ENCODE measurements at regions not wholly inside any gene's neighbourhood (a gene's known extent, or its start where the extent isn't known, plus 50 kb on each side); places are given as distances from the start of the nearest gene placed in this dataset.

DNA sequence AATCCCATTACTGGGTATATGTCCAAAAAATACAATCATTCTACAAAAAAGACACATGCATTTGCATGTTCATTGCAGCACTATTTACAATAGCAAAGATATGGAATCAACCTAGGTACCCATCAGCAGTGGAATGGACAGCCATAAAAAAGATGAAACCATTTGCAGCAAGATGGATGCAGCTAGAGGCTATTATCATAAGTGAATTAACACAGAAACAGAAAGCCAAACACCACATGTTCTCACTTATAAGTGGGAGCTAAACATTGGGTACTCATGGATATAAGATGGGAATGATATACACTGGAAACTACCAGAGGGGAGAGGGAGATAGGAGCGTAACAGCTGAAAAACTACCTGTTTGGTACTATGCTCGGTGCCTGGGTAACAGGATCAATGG is 154.0 kb downstream of the TMEM26 start:
- Histone ChIP-seq H3K4me1 (ENCODE audit: control insufficient read depth in 2 of 2, insufficient read depth in 2 of 2, low read length in 1 of 2) (no peaks in the 10 kb centered on the region), H3K36me3 (ENCODE audit: control insufficient read depth in 2 of 2, insufficient read depth in 2 of 2, low read length in 1 of 2) (no peaks in the 10 kb centered on the region), H3K27ac (ENCODE audit: low read depth in 2 of 2, low read length in 1 of 2) (no peak overlapping the region), H3K4me3 (ENCODE audit: low read depth in 1 of 2, low read length in 2 of 2) (no peak overlapping the region), H3K27me3 (ENCODE audit: control insufficient read depth in 1 of 2, insufficient read depth in 2 of 2, low read length in 2 of 2) (no peaks in the 10 kb centered on the region), H3K9me3 (ENCODE audit: control insufficient read depth in 2 of 2, insufficient read depth in 1 of 2, low read depth in 1 of 2, low read length in 1 of 2) (no peaks in the 10 kb centered on the region)
- WGBS, 2 donors, result 92 to 95% methylated on average over 2 of the region's 2 CpGs

GRCh38 chr10:61298194-61298593 is 155.0 kb downstream of the TMEM26 start:
- WGBS, 2 donors, result 81 to 91% methylated on average over 3 of the region's 3 CpGs
- no peak overlapping the region for H3K27ac ChIP-seq (ENCODE audit: low read depth in 2 of 2, low read length in 1 of 2)
- H3K36me3 ChIP-seq (ENCODE audit: control insufficient read depth in 2 of 2, insufficient read depth in 2 of 2, low read length in 1 of 2), result no peaks in the 10 kb centered on the region
- no peak overlapping the region for H3K4me3 ChIP-seq (ENCODE audit: low read depth in 1 of 2, low read length in 2 of 2)
- no peaks in the 10 kb centered on the region for H3K27me3 ChIP-seq (ENCODE audit: control insufficient read depth in 1 of 2, insufficient read depth in 2 of 2, low read length in 2 of 2)
- H3K4me1 ChIP-seq (ENCODE audit: control insufficient read depth in 2 of 2, insufficient read depth in 2 of 2, low read length in 1 of 2), result no peaks in the 10 kb centered on the region
- no peaks in the 10 kb centered on the region for H3K9me3 ChIP-seq (ENCODE audit: control insufficient read depth in 2 of 2, insufficient read depth in 1 of 2, low read depth in 1 of 2, low read length in 1 of 2)

- Histone ChIP-seq H3K27ac (ENCODE audit: low read depth in 2 of 2, low read length in 1 of 2) (no peak overlapping the region), H3K4me1 (ENCODE audit: control insufficient read depth in 2 of 2, insufficient read depth in 2 of 2, low read length in 1 of 2) (no peaks in the 10 kb centered on the region)
Measured at GRCh38 chr10:61296161-61296560, 157.0 kb downstream of the TMEM26 start.

DNA sequence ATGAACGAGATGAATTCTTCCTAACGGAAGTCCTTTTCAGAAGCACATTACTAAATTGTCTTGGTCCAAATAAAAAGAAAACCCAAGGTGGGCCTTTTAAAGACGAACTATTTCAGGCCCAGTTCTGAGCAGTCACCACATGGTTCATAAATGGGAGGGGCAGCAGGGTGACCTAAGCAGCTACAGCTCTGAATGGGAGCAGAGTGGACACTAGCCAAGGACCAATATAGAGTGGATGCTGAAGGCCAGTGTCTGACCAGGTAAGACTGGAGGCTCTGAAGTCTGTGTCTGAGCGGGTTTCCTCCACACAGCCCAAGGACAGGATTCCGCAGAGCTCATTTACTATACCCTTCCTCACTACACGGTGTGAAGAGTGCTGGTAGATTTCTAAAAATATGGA is 159.1 kb downstream of the TMEM26 start:
- Histone ChIP-seq H3K4me3 (ENCODE audit: low read depth in 1 of 2, low read length in 2 of 2) (no peak overlapping the region), H3K4me1 (ENCODE audit: control insufficient read depth in 2 of 2, insufficient read depth in 2 of 2, low read length in 1 of 2) (no peaks in the 10 kb centered on the region), H3K27ac (ENCODE audit: low read depth in 2 of 2, low read length in 1 of 2) (no peak overlapping the region), H3K27me3 (ENCODE audit: control insufficient read depth in 1 of 2, insufficient read depth in 2 of 2, low read length in 2 of 2) (no peaks in the 10 kb centered on the region), H3K36me3 (ENCODE audit: control insufficient read depth in 2 of 2, insufficient read depth in 2 of 2, low read length in 1 of 2) (no peaks in the 10 kb centered on the region), H3K9me3 (ENCODE audit: control insufficient read depth in 2 of 2, insufficient read depth in 1 of 2, low read depth in 1 of 2, low read length in 1 of 2) (no peaks in the 10 kb centered on the region)
- WGBS, 2 donors, result 78 to 80% methylated on average over 6 of the region's 6 CpGs

More at GRCh38 chr10:61296161-61296560, 157.0 kb downstream of the TMEM26 start:
- Histone ChIP-seq H3K4me3 (ENCODE audit: low read depth in 1 of 2, low read length in 2 of 2) (no peak overlapping the region), H3K36me3 (ENCODE audit: control insufficient read depth in 2 of 2, insufficient read depth in 2 of 2, low read length in 1 of 2) (no peaks in the 10 kb centered on the region), H3K27me3 (ENCODE audit: control insufficient read depth in 1 of 2, insufficient read depth in 2 of 2, low read length in 2 of 2) (no peaks in the 10 kb centered on the region), H3K9me3 (ENCODE audit: control insufficient read depth in 2 of 2, insufficient read depth in 1 of 2, low read depth in 1 of 2, low read length in 1 of 2) (no peaks in the 10 kb centered on the region)

DNA sequence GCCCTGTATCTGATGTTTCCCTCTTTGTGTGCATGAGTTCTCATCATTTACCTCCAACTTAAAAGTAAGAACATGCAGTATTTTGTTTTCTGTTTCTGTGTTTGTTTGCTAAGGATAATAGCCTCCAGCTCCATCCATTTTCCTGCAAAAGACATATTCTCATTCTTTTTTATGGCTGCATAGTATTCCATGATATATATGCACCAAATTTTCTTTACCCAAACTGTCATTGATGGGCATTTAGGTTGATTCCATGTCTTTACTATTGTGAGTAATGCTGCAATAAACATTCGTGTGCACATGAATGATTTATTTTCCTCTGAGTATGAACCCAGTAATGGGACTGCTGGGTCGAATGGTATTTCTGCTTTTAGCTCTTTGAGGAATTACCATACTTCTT is 163.4 kb downstream of the TMEM26 start:
- Histone ChIP-seq H3K27ac (ENCODE audit: low read depth in 2 of 2, low read length in 1 of 2) (no peak overlapping the region), H3K9me3 (ENCODE audit: control insufficient read depth in 2 of 2, insufficient read depth in 1 of 2, low read depth in 1 of 2, low read length in 1 of 2) (no peaks in the 10 kb centered on the region), H3K27me3 (ENCODE audit: control insufficient read depth in 1 of 2, insufficient read depth in 2 of 2, low read length in 2 of 2) (no peaks in the 10 kb centered on the region), H3K4me3 (ENCODE audit: low read depth in 1 of 2, low read length in 2 of 2) (no peak overlapping the region), H3K4me1 (ENCODE audit: control insufficient read depth in 2 of 2, insufficient read depth in 2 of 2, low read length in 1 of 2) (no peaks in the 10 kb centered on the region), H3K36me3 (ENCODE audit: control insufficient read depth in 2 of 2, insufficient read depth in 2 of 2, low read length in 1 of 2) (no peaks in the 10 kb centered on the region)
- 73 to 85% methylated on average over 2 of the region's 2 CpGs for WGBS, 2 donors

DNA sequence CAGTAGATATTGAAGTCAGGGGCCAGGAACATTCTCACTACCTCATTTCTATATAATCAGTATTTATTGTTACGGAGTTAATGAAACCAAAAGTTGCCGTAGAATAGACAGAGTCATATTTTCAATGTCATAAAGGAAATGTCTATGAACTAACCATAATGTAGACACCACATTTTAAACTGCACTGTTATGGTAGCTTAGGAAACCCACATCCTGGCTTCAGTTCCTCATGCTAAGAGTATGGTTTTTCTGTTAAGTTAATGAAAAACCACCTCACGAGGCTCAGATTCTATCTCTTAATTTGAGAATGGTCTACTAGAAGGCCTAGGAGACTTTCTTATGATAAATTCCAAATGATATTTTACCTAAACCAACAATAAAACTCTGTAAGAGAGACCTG is 166.5 kb downstream of the TMEM26 start:
- Histone ChIP-seq H3K4me3 (ENCODE audit: low read depth in 1 of 2, low read length in 2 of 2) (no peak overlapping the region), H3K9me3 (ENCODE audit: control insufficient read depth in 2 of 2, insufficient read depth in 1 of 2, low read depth in 1 of 2, low read length in 1 of 2) (no peaks in the 10 kb centered on the region), H3K4me1 (ENCODE audit: control insufficient read depth in 2 of 2, insufficient read depth in 2 of 2, low read length in 1 of 2) (no peaks in the 10 kb centered on the region), H3K27ac (ENCODE audit: low read depth in 2 of 2, low read length in 1 of 2) (no peak overlapping the region), H3K27me3 (ENCODE audit: control insufficient read depth in 1 of 2, insufficient read depth in 2 of 2, low read length in 2 of 2) (no peaks in the 10 kb centered on the region), H3K36me3 (ENCODE audit: control insufficient read depth in 2 of 2, insufficient read depth in 2 of 2, low read length in 1 of 2) (no peaks in the 10 kb centered on the region)
- WGBS, 2 donors, result 74 to 77% methylated on average over 3 of the region's 3 CpGs

- Histone ChIP-seq H3K4me3 (ENCODE audit: low read depth in 1 of 2, low read length in 2 of 2) (no peak overlapping the region), H3K36me3 (ENCODE audit: control insufficient read depth in 2 of 2, insufficient read depth in 2 of 2, low read length in 1 of 2) (no peaks in the 10 kb centered on the region), H3K27me3 (ENCODE audit: control insufficient read depth in 1 of 2, insufficient read depth in 2 of 2, low read length in 2 of 2) (no peaks in the 10 kb centered on the region), H3K27ac (ENCODE audit: low read depth in 2 of 2, low read length in 1 of 2) (no peak overlapping the region), H3K9me3 (ENCODE audit: control insufficient read depth in 2 of 2, insufficient read depth in 1 of 2, low read depth in 1 of 2, low read length in 1 of 2) (no peaks in the 10 kb centered on the region), H3K4me1 (ENCODE audit: control insufficient read depth in 2 of 2, insufficient read depth in 2 of 2, low read length in 1 of 2) (no peaks in the 10 kb centered on the region)
- WGBS, 2 donors, result 54 to 58% methylated on average over 6 of the region's 6 CpGs
Measured at GRCh38 chr10:61285749-61286148, 167.4 kb downstream of the TMEM26 start.

GRCh38 chr10:61284222-61284890 is 168.8 kb downstream of the TMEM26 start:
- WGBS, 2 donors, result 8 to 22% methylated on average over 5 of the region's 5 CpGs

GRCh38 chr10:61283481-61284221 is 169.5 kb downstream of the TMEM26 start:
- Histone ChIP-seq H3K36me3 (ENCODE audit: control insufficient read depth in 2 of 2, insufficient read depth in 2 of 2, low read length in 1 of 2) (no peaks in the 10 kb centered on the region), H3K4me1 (ENCODE audit: control insufficient read depth in 2 of 2, insufficient read depth in 2 of 2, low read length in 1 of 2) (no peaks in the 10 kb centered on the region), H3K27me3 (ENCODE audit: control insufficient read depth in 1 of 2, insufficient read depth in 2 of 2, low read length in 2 of 2) (no peaks in the 10 kb centered on the region), H3K4me3 (ENCODE audit: low read depth in 1 of 2, low read length in 2 of 2) (no peak overlapping the region), H3K9me3 (ENCODE audit: control insufficient read depth in 2 of 2, insufficient read depth in 1 of 2, low read depth in 1 of 2, low read length in 1 of 2) (no peaks in the 10 kb centered on the region), H3K27ac (ENCODE audit: low read depth in 2 of 2, low read length in 1 of 2) (no peak overlapping the region)
- WGBS, 2 donors, result 59 to 70% methylated on average over 3 of the region's 3 CpGs

More at GRCh38 chr10:61284222-61284890, 168.8 kb downstream of the TMEM26 start:
- Histone ChIP-seq H3K27ac (ENCODE audit: low read depth in 2 of 2, low read length in 1 of 2) (no peak overlapping the region), H3K27me3 (ENCODE audit: control insufficient read depth in 1 of 2, insufficient read depth in 2 of 2, low read length in 2 of 2) (no peaks in the 10 kb centered on the region), H3K4me1 (ENCODE audit: control insufficient read depth in 2 of 2, insufficient read depth in 2 of 2, low read length in 1 of 2) (no peaks in the 10 kb centered on the region), H3K4me3 (ENCODE audit: low read depth in 1 of 2, low read length in 2 of 2) (no peak overlapping the region), H3K36me3 (ENCODE audit: control insufficient read depth in 2 of 2, insufficient read depth in 2 of 2, low read length in 1 of 2) (no peaks in the 10 kb centered on the region), H3K9me3 (ENCODE audit: control insufficient read depth in 2 of 2, insufficient read depth in 1 of 2, low read depth in 1 of 2, low read length in 1 of 2) (no peaks in the 10 kb centered on the region)

GRCh38 chr10:61283066-61283465 is 170.1 kb downstream of the TMEM26 start:
- Histone ChIP-seq H3K4me1 (ENCODE audit: control insufficient read depth in 2 of 2, insufficient read depth in 2 of 2, low read length in 1 of 2) (no peaks in the 10 kb centered on the region), H3K27ac (ENCODE audit: low read depth in 2 of 2, low read length in 1 of 2) (no peak overlapping the region), H3K27me3 (ENCODE audit: control insufficient read depth in 1 of 2, insufficient read depth in 2 of 2, low read length in 2 of 2) (no peaks in the 10 kb centered on the region), H3K36me3 (ENCODE audit: control insufficient read depth in 2 of 2, insufficient read depth in 2 of 2, low read length in 1 of 2) (no peaks in the 10 kb centered on the region), H3K4me3 (ENCODE audit: low read depth in 1 of 2, low read length in 2 of 2) (no peak overlapping the region), H3K9me3 (ENCODE audit: control insufficient read depth in 2 of 2, insufficient read depth in 1 of 2, low read depth in 1 of 2, low read length in 1 of 2) (no peaks in the 10 kb centered on the region)
- 80 to 87% methylated on average over 2 of the region's 2 CpGs for WGBS, 2 donors
